Colonic mucosa (tissue), 4 donors: ENCODE measurements at regions not wholly inside any gene's neighbourhood (a gene's known extent, or its start where the extent isn't known, plus 50 kb on each side); places are given as distances from the start of the nearest gene placed in this dataset.

Experiments
- DNase-seq: peaks from one replicate; pipeline ENCODE4 v3.0.0-alpha.2; 2020
- H3K27ac ChIP-seq: fragments of 200-600 bp; one replicate; pipeline ENCODE4 v1.8.0; 2021
- H3K27me3 ChIP-seq: fragments of 200-600 bp; one replicate; pipeline ENCODE4 v1.8.0; 2021
- H3K36me3 ChIP-seq: fragments of 200-600 bp; one replicate; pipeline ENCODE4 v1.8.0; 2021
- H3K4me1 ChIP-seq: fragments of 200-600 bp; one replicate; pipeline ENCODE4 v1.8.0; 2021; ENCODE audit warnings: mild to moderate bottlenecking
- H3K4me3 ChIP-seq: fragments of 200-600 bp; one replicate; pipeline ENCODE4 v1.8.0; 2021
- H3K9ac ChIP-seq, 2 donors: one replicate each; pipeline ENCODE4 v1.7.0; 2013; ENCODE audit warnings: control low read depth in 2 of 2, low read depth in 2 of 2, low read length in 2 of 2
- H3K9me3 ChIP-seq: fragments of 200-600 bp; one replicate; pipeline ENCODE4 v1.8.0; 2021
- intact Hi-C: fragments of 100-400 bp; cut with DNase I; formaldehyde crosslinking; loops from one replicate; pipeline ENCODE4 v1.14.1; 2022
- TF ChIP-seq, protein P1 (sequence below): fragments of 200-600 bp; IDR thresholded peaks from one replicate; pipeline ENCODE4 v1.8.0; 2022; ENCODE audit warnings: antibody characterized with exemption, mild to moderate bottlenecking
- donor health status: healthy.
- donor health status: DM: no; HTN: no; CAD: no.
- donor health status: DM: no; HTN: no; CAD: no.

GRCh38 chr11:38498721-38499120, 1900.7 kb upstream of the RAG2 start:
- Histone ChIP-seq H3K36me3 (no peaks in the 10 kb centered on the region), H3K9me3 (no peaks in the 10 kb centered on the region), H3K27me3 (no peaks in the 10 kb centered on the region), H3K4me1 (no peaks in the 10 kb centered on the region), H3K27ac (no peak overlapping the region), H3K9ac (no peak overlapping the region), H3K4me3 (no peak overlapping the region)
- intact Hi-C loops = no loop called here
- TF ChIP-seq, protein P1, sequence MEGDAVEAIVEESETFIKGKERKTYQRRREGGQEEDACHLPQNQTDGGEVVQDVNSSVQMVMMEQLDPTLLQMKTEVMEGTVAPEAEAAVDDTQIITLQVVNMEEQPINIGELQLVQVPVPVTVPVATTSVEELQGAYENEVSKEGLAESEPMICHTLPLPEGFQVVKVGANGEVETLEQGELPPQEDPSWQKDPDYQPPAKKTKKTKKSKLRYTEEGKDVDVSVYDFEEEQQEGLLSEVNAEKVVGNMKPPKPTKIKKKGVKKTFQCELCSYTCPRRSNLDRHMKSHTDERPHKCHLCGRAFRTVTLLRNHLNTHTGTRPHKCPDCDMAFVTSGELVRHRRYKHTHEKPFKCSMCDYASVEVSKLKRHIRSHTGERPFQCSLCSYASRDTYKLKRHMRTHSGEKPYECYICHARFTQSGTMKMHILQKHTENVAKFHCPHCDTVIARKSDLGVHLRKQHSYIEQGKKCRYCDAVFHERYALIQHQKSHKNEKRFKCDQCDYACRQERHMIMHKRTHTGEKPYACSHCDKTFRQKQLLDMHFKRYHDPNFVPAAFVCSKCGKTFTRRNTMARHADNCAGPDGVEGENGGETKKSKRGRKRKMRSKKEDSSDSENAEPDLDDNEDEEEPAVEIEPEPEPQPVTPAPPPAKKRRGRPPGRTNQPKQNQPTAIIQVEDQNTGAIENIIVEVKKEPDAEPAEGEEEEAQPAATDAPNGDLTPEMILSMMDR = no peak
- no peak for DNase-seq

DNA sequence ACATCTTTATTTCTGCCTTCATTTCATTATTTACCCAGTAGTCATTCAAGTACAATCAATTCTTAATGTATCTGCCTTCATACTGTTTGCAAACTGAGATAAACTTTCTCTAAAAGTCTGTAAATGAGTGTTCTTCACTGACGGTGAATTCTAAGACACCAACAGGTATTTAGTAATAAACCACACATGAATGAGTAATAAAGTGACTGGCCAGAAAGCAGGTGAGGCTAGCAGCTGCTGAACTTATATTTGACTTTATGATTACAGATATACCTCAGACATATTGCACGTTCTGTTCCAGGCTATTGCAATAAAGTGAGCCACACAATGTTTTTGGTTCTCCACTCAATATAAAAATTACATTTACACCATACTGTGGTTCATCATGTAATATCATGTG, 1894.0 kb upstream of the RAG2 start:
- Histone ChIP-seq H3K9ac (no peak overlapping the region), H3K27me3 (no peaks in the 10 kb centered on the region), H3K9me3 (no peaks in the 10 kb centered on the region), H3K4me3 (no peak overlapping the region), H3K36me3 (no peaks in the 10 kb centered on the region), H3K27ac (no peak overlapping the region), H3K4me1 (no peaks in the 10 kb centered on the region)
- intact Hi-C loops = no loop called here
- TF ChIP-seq, protein P1 = no peak
- no peak for DNase-seq

DNA sequence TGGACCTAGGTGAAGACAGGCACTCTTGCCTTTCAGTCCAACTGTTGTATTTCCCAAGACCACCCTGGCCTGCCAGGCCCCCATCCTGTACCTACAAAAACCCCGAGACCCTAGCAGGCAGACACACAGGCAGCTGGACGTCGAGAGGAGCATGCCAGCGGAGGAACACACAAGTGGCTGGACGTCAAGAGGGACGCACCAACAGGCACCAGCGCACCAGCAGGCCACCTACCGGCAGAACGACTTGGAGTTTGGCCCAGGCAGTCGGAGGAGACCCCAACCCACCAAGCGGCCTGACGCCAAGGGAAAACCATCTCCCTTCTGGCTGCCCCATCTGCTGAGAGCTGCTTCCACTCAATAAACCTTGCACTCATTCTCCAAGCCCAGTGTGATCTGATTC, 1883.4 kb upstream of the RAG2 start:
- no peak overlapping the region for H3K27ac ChIP-seq
- intact Hi-C loops = no loop called here
- H3K36me3 ChIP-seq = no peaks in the 10 kb centered on the region
- no peak overlapping the region for H3K4me3 ChIP-seq
- H3K9ac ChIP-seq = no peak overlapping the region
- TF ChIP-seq, protein P1 = no peak
- H3K9me3 ChIP-seq = no peaks in the 10 kb centered on the region
- no peak for DNase-seq
- no peaks in the 10 kb centered on the region for H3K27me3 ChIP-seq
- H3K4me1 ChIP-seq = no peaks in the 10 kb centered on the region

DNA sequence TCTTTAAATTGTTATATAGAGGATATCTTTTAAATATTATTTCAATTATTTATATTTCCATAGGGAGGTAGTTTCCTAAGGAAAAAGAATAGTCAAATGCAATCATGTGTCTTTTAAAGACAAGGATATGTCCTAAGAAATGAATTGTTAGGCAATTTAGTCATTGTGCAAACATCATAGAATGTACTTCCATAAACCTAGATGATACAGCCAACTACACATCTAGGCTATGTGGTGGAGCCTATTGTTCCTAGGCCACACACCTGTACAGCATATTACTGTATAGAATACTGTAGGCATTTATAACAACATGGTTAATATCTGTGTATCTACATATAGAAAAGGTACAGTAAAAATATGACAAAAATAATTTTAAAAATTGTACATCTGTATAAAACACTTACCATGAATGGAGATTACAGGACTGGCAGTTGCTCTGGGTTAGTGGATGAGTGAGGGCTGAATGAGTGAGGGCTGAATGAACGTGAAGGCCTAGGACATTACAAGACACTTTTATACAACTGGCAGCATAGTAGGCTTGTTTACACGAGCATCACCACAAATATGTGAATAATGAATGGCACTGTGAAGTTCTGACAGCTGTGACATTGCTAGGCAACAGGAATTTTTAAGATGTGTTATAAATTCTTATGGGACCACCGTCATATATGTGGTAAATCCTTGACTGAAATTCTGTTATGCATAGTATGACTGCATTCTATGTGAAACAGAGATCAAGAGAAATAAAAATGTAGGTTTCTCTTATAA, 1879.0 kb upstream of the RAG2 start:
- TF ChIP-seq, protein P1 = no peak
- intact Hi-C loops = no loop called here

DNA sequence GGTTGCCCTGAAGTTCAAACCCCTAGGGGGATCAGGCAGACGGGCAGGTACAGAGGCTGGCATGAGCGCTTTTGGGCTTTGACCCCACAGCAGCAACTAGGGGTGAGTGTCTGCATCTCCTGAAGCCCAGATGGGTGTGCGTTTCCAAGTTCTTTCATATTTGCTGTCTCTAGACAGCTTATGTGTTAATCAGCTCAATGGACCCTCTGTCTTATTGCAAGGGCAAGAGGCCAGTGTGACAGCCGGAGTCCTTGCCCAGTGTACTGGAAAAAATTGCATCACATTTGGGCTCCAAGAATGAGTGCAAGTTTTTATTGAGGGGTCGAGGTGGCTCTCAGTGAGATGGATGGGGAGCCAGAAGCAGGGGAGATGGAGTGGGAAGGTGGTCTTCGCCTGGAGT, 1863.7 kb upstream of the RAG2 start:
- DNase-seq = no peak
- Histone ChIP-seq H3K4me3 (no peak overlapping the region), H3K27ac (no peak overlapping the region), H3K27me3 (no peaks in the 10 kb centered on the region), H3K36me3 (no peaks in the 10 kb centered on the region), H3K9ac (no peak overlapping the region), H3K4me1 (no peaks in the 10 kb centered on the region), H3K9me3 (no peaks in the 10 kb centered on the region)
- TF ChIP-seq, protein P1 = no peak
- intact Hi-C loops = no loop called here

More for the DNA sequence above, 1879.0 kb upstream of the RAG2 start:
- H3K27ac ChIP-seq = no peak overlapping the region
- no peak for DNase-seq
- H3K36me3 ChIP-seq = no peaks in the 10 kb centered on the region
- no peak overlapping the region for H3K9ac ChIP-seq
- H3K9me3 ChIP-seq = no peaks in the 10 kb centered on the region
- H3K27me3 ChIP-seq = no peaks in the 10 kb centered on the region
- H3K4me3 ChIP-seq = no peak overlapping the region
- H3K4me1 ChIP-seq = no peaks in the 10 kb centered on the region
